ENCODE measurements at regions not wholly inside any gene's neighbourhood (a gene's known extent, or its start where the extent isn't known, plus 50 kb on each side); places are given as distances from the start of the nearest gene placed in this dataset.
A peak's percentile ranks its signal among the peaks of the same experiment; 100 is the strongest.
"Not testable (repeated sequence)": the region's sequence is repeated elsewhere in the genome, so short reads cannot be mapped to it uniquely, and the experiment has no call there.

- DNase-seq (ENCODE audit: low spot score): no peak
These were observed 96.2 kb upstream of the TSHZ3 start for GRCh38 chr19:31445406-31445805.

- DNase-seq (ENCODE audit: low spot score): peak; percentile 91
These were observed 99.0 kb upstream of the TSHZ3 start for GRCh38 chr19:31448221-31448657.

DNA sequence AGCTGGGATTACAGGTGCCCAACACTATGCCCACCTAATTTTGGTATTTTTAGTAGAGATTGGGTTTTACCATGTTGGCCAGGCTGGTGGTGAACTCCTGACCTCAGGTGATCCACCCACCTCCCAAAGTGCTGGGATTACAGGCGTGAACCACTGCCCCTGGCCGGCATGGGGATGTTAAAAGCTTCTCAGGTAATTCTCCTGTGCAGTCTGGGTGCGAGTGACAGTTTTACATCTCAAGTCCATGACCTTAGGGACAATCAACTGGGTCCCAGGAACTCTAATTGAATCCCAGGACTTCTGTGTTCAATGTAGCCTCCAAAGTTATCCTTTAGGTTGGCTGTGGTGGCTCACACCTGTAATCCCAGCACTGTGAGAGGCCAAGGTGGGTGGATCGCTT lies 100.1 kb upstream of the TSHZ3 start:
- DNase-seq (ENCODE audit: low spot score): no peak

DNA sequence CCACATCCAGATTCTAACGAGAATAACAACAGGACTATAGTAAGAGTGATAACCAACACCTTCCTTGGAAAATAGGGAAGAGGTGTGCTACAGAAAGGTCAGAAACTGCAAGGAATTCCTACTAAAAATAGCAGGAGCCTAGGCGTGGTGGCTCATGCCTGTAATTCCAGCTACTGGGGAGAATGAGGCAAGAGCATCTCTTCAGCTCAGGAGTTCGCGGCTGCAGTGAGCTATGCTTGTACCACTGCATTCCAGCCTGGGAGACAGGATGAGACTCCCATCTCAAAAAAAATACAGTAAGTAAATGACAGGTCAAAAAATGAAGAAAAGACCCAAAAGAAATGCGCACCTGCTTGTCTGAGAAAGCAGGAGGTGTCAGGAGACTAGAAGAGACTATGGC lies 101.5 kb upstream of the TSHZ3 start:
- no peak for DNase-seq (ENCODE audit: low spot score)

- DNase-seq (ENCODE audit: low spot score): no peak
These were observed 102.6 kb upstream of the TSHZ3 start for GRCh38 chr19:31451686-31452330.

GRCh38 chr19:31459430-31459829 lies 110.2 kb upstream of the TSHZ3 start:
- DNase-seq (ENCODE audit: low spot score): no peak

GRCh38 chr19:31461814-31462539 lies 112.7 kb upstream of the TSHZ3 start:
- DNase-seq (ENCODE audit: low spot score): peak; percentile 24

- DNase-seq (ENCODE audit: low spot score): no peak
These were observed 121.1 kb upstream of the TSHZ3 start for GRCh38 chr19:31470229-31470939.

DNA sequence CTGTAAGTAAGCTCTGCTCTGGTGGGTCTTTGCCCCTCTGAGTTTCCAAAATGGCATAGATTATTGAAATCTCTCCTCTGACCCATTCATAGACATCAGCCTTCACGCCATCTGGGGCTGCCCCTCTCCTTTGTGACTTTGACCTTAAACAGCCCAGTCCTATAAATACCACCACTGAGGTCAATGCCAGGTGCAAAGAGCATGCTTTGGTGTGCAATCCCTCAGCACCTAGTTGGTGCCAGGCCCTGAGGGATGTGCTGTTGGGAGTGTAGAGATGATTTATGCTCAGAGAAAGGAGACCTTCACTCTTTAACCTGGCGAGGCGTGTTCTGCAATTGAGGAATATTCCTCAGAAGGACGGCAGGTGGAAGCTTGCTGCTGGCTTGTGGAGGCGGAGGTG lies 121.7 kb upstream of the TSHZ3 start:
- no peak for DNase-seq (ENCODE audit: low spot score)

DNA sequence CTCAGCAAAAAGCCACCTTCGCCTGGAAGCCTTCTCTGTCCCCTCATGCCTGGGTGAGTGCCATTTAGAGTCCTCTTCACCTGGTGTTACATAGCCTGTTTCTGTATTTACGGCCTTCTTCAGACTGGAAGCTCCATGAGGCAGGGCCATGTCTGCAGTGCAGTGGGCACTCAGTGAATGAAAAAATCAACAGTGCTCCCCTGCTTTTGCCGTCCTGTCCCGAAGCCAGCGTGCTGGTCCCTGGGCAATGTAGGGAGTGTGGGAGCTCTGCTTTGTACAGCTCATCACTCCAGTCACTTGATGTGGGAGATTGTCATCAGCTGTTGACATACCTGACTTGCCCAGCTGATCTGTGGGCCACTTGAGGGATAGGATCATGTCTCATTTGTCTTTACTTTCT lies 129.0 kb upstream of the TSHZ3 start:
- DNase-seq (ENCODE audit: low spot score): no peak

DNA sequence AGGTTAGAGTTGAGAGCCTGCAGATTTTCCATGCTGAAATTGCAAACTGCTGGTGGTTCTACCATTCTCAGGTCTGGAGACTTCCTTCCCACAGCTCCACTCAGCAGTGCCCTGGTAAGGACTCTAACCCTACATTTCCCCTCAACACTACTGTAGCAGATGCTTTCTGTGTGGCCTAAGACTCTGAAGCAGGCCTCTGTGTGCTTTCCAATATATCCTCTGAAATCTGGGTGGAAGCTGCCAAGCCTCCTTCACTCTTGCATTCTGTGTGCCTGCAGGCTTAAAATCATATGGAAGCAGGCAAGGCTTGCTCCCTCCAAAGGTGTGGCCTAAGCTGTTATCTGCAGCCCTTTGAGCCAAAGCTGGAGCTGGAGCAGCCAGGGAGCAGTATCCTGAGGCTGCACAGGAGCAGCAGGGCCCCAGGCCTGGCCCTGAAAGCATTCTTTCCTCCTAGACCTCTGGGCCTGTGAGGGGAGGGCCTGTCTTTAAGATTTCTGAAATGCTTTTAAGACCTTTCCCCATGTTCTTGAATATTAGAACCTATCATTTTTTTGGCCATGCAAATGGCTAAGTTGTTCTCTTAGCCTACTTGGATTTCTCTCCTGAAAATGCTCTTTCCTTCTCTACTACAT lies 134.1 kb upstream of the TSHZ3 start:
- no peak for DNase-seq (ENCODE audit: low spot score)

DNA sequence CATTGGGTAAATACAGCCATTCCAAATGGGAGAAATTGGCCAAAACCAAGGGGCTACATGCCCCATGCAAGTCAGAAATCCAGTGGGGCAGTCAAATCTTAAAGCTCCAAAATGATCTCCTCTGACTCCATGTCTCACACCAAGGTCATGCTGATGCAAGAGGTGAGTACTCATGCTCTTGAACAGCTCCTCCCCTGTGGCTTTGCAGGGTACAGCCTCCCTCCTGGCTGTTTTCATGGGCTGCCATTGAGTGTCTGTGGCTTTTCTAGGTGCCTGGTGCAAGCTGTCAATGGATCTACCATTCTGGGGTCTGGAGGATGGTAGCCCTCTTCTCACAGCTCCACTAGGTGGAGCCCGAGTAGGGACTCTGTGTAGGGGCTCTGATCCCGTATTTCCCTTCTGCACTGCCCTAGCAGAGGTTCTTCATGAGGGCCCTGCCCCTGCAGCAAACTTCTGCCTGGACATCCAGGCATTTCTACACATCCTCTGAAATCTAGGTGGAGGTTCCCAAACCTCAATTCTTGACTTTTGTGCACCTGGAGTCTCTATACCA lies 135.7 kb upstream of the TSHZ3 start:
- not testable (repeated sequence) for DNase-seq (ENCODE audit: low spot score)

GRCh38 chr19:31485472-31485871 lies 136.2 kb upstream of the TSHZ3 start:
- no peak for DNase-seq (ENCODE audit: low spot score)

- DNase-seq (ENCODE audit: low spot score): no peak
These were observed 142.0 kb upstream of the TSHZ3 start for GRCh38 chr19:31491242-31491641.

GRCh38 chr19:31492050-31492449 lies 142.8 kb upstream of the TSHZ3 start:
- DNase-seq (ENCODE audit: low spot score): no peak

DNA sequence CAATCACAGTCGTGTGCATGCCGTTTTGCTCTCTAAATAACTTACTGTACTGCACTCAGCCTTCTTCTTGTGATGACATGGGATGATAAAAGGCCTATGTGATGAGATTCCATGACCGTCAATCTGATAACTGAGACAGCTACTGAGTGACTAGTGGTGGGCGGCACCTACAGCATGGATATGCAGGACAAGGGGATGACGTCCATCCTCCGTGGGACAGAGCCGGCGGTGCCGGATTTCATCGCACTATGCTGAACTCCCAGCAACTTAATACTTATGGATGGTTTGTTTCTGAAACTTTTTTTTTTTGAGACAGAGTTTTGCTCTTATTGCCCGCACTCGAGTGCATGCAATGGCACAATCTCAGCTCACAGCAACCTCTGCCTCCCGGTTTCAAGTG lies 146.8 kb upstream of the TSHZ3 start:
- no peak for DNase-seq (ENCODE audit: low spot score)

- no peak for DNase-seq (ENCODE audit: low spot score)
These were observed 148.5 kb upstream of the TSHZ3 start for GRCh38 chr19:31497709-31498108.

DNA sequence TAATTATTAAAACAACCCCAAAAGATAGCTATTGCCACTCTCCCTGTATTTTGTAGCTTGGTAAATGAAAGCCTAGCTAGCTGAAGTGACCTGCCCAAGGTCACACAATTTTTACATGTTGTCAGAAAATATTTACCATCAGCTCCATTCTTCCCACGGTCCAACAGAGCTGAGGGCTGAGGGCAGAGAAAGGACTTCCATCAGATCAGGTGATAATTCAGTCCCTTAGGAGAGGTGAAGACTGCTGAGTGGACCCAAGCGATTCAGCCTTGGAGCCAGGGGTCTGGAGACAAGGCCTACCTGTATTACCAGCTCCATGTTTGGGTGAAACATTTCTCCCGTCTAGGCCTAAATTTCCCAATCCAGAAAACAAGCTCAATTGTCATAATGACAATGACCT lies 149.5 kb upstream of the TSHZ3 start:
- DNase-seq (ENCODE audit: low spot score): no peak

GRCh38 chr19:31499281-31500196 lies 150.3 kb upstream of the TSHZ3 start:
- no peak for DNase-seq (ENCODE audit: low spot score)

DNA sequence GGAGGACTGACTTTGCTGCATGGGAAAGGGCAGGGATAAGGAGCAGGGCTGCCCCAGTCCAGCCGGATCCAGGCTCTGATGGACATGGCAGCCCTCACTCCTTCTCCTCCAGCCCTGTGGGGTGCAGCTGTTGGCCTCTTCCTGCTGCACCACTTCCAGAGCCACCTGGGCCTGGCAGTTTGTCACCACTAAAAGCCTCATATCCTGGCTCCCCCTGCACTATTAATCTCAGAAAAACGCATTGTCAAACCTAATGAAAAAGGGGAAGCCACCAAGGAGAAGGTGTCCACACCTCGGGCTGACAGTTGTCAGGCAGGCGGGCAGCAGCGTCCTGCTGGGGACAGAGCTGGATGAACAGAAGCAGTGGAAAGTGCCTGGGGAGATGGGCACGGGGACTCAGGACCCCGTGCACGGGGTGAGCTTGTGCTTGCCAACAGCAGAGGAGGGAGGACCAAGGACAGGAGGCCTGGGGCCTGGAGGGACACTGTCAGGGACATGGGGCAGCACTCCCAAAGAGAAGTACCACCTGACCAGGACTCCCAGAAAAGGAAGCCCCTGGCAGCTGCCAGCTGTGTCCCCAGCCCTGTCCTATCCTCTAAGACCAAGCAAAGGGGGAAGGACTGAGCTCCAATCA lies 151.1 kb upstream of the TSHZ3 start:
- DNase-seq (ENCODE audit: low spot score): no peak

GRCh38 chr19:31500946-31501345 lies 151.7 kb upstream of the TSHZ3 start:
- DNase-seq (ENCODE audit: low spot score): no peak
